ENCODE measurements at regions not wholly inside any gene's neighbourhood (a gene's known extent, or its start where the extent isn't known, plus 50 kb on each side); places are given as distances from the start of the nearest gene placed in this dataset.

DNA sequence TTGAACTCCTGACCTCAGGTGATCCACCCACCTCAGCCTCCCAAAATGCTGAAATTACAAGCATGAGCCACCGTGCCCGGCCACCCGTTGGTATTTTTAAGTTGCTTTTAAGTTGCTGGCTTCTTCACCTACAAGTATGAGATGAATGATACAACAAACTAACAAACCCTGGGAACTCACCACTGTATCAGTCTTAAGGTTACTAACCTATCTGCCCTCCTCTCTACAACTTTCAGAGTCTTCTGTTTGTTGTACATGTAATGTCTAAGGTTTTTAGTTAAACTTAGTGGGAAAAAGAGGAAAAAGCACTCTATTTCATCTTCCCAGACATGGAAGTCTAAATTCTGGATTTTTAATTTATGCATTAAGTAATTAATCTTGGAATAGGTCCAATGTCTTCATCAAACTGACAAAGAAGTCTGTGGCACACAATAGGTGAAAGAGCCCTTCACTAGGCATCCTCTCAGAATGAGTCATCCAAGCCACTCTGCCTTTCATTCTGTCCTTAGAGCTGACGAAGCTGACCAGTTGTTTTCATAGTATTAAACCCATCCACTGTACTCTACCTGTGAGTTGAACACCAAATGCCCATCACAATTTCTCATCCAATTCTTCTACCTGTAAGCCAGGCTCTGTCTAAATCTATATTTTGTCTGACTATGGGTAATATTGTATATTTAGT lies 936.1 kb downstream of the TUSC7 start:
- no peak for TF ChIP-seq POLR2A (IDR thresholded peaks at IDR 0.05; ENCODE audit: low read length)
- TF ChIP-seq GATA1 (IDR thresholded peaks at IDR 0.05; ENCODE audit: low read depth, low read length) = no peak
